ENCODE measurements at regions not wholly inside any gene's neighbourhood (a gene's known extent, or its start where the extent isn't known, plus 50 kb on each side); places are given as distances from the start of the nearest gene placed in this dataset.
"Not testable (repeated sequence)": the region's sequence is repeated elsewhere in the genome, so short reads cannot be mapped to it uniquely, and the experiment has no call there.

DNA sequence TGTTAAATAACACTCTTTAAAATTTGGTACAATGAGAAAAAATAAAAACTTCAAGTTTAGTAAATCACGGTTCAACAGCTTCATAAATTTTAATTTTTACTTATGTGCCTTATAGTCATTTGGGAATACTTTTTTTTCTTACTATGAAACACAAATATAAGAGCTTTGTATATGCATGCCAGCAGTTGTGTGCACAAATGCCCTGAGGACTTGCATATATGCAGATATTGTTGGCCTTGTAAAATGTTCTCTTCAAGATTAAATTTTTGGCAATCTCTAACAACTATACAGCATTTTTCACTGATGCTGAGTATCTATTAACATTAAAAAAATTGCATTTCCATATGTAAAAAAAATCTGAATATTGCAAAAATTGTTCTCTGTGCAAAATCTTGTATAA, 458.7 kb upstream of the BRINP3 start:
- Histone ChIP-seq H3K4me3 (no peak overlapping the region), H3K9me3 (no peaks in the 10 kb centered on the region), H3K27ac (no peak overlapping the region), H3K27me3 (no peaks in the 10 kb centered on the region), H3K36me3 (no peaks in the 10 kb centered on the region), H3K4me1 (no peaks in the 10 kb centered on the region)
- 78 to 92% methylated on average over 1 of the region's 1 CpG for WGBS, 2 donors
- no peak for DNase-seq
- intact Hi-C loops (cut with DNase I): no loop called here
- TF ChIP-seq POLR2A (IDR thresholded peaks at IDR 0.05): no peak

DNA sequence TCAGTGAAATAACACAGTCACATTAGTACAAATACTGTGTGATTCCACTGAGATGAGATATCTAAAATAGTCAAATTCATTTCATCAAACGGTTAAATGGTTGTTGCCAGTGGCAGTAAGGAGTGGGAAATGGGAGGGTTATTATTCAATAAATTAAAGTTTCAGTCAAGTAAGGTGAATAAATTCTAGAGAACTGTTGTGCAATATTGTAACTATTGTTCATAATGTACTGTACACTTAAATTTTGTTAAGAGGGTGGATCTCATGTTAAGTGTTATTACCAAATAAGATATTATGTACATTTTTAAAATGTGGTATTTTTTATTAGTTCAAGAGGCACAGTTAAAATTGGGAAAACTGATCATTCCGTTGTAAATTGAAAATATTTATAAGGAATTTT, 463.3 kb upstream of the BRINP3 start:
- Histone ChIP-seq H3K36me3 (no peaks in the 10 kb centered on the region), H3K27ac (no peak overlapping the region)
- WGBS, 2 donors: 67 to 84% methylated on average over 2 of the region's 2 CpGs

DNA sequence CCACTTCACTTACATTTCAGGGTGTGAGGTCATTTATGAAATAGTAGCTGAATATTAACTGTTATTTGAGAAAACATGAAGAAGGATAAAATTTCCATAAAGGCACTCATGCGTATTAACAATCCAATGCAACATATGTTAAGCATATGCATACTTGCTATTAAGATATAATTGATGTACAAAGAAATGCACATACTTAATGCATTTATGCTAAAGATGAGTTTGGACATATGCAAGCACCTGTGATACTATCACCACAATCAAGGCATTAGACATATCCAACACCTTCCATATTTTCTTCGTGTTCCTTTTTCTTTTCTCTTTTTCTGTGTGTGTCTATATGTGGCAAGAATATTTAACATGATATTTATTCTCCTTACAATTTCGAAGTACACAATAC, 464.8 kb upstream of the BRINP3 start:
- TF ChIP-seq POLR2A (IDR thresholded peaks at IDR 0.05) (no peak), POLR2AphosphoS5 (IDR thresholded peaks at IDR 0.05) (no peak), EP300 (IDR thresholded peaks at IDR 0.05) (no peak)
- TF ChIP-seq, protein P1, sequence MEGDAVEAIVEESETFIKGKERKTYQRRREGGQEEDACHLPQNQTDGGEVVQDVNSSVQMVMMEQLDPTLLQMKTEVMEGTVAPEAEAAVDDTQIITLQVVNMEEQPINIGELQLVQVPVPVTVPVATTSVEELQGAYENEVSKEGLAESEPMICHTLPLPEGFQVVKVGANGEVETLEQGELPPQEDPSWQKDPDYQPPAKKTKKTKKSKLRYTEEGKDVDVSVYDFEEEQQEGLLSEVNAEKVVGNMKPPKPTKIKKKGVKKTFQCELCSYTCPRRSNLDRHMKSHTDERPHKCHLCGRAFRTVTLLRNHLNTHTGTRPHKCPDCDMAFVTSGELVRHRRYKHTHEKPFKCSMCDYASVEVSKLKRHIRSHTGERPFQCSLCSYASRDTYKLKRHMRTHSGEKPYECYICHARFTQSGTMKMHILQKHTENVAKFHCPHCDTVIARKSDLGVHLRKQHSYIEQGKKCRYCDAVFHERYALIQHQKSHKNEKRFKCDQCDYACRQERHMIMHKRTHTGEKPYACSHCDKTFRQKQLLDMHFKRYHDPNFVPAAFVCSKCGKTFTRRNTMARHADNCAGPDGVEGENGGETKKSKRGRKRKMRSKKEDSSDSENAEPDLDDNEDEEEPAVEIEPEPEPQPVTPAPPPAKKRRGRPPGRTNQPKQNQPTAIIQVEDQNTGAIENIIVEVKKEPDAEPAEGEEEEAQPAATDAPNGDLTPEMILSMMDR (IDR thresholded peaks at IDR 0.05): no peak
- no peaks in the 10 kb centered on the region for H3K27me3 ChIP-seq
- no peak for DNase-seq
- no peaks in the 10 kb centered on the region for H3K36me3 ChIP-seq
- H3K4me3 ChIP-seq: no peak overlapping the region
- no peak overlapping the region for H3K27ac ChIP-seq
- intact Hi-C loops (cut with DNase I): no loop called here
- WGBS, 2 donors: 75 to 78% methylated on average over 3 of the region's 3 CpGs
- no peaks in the 10 kb centered on the region for H3K9me3 ChIP-seq
- no peaks in the 10 kb centered on the region for H3K4me1 ChIP-seq

More for the DNA sequence above, 463.3 kb upstream of the BRINP3 start:
- no peak for DNase-seq
- intact Hi-C loops (cut with DNase I): no loop called here
- H3K27me3 ChIP-seq: no peaks in the 10 kb centered on the region
- H3K9me3 ChIP-seq: no peaks in the 10 kb centered on the region
- H3K4me1 ChIP-seq: no peaks in the 10 kb centered on the region
- no peak overlapping the region for H3K4me3 ChIP-seq
- TF ChIP-seq POLR2AphosphoS5 (IDR thresholded peaks at IDR 0.05): no peak
- no peak for TF ChIP-seq POLR2A (IDR thresholded peaks at IDR 0.05)
- TF ChIP-seq, protein P1 (IDR thresholded peaks at IDR 0.05): no peak
- no peak for TF ChIP-seq EP300 (IDR thresholded peaks at IDR 0.05)

DNA sequence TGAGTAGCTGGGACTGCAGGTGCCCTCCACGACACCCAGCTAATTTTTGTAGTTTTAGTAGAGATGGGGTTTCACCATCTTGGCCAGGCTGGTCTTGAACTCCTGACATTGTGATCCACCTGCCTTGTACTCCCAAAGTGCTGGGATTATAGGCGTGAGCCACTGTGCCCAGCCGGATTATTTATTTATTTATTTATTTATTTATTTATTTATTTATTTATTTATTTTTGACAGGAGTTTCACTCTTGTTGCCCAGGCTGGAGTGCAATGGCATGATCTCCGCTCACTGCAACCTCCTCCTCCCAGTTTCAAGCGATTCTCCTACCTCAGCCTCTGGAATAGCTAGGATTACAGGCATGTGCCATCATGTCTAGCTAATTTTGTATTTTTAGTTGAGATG, 466.1 kb upstream of the BRINP3 start:
- intact Hi-C loops (cut with DNase I); H3K27me3 ChIP-seq; H3K4me1 ChIP-seq; H3K9me3 ChIP-seq; H3K4me3 ChIP-seq; H3K36me3 ChIP-seq; H3K27ac ChIP-seq; DNase-seq: not testable (repeated sequence)
- WGBS, 2 donors: 90 to 94% methylated on average over 5 of the region's 5 CpGs

DNA sequence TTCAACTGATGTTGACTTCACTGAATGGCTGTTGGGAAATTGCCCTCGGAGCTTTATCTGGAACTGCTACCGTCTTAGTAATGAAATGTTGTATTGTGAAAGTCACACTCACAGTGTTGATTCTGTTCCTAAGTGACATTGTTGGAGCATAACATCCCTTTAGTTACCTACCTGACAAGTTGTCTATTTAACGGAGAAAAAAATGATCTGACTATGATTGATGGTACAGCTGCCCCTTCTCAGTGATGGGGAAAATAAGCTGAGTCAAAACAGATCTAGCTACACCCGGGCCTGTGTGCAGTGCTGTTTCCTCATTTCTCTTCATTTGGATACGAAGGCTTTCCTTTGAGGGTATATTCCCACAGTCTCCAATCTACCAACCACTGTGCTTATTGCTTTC, 472.3 kb upstream of the BRINP3 start:
- no peaks in the 10 kb centered on the region for H3K9me3 ChIP-seq
- DNase-seq: no peak
- 52 to 53% methylated on average over 5 of the region's 5 CpGs for WGBS, 2 donors
- H3K4me3 ChIP-seq: no peak overlapping the region
- intact Hi-C loops (cut with DNase I): no loop called here
- H3K4me1 ChIP-seq: no peaks in the 10 kb centered on the region
- no peaks in the 10 kb centered on the region for H3K27me3 ChIP-seq
- TF ChIP-seq EP300 (IDR thresholded peaks at IDR 0.05): no peak
- TF ChIP-seq POLR2AphosphoS5 (IDR thresholded peaks at IDR 0.05): no peak
- TF ChIP-seq POLR2A (IDR thresholded peaks at IDR 0.05): no peak
- TF ChIP-seq, protein P1 (IDR thresholded peaks at IDR 0.05): no peak
- no peaks in the 10 kb centered on the region for H3K36me3 ChIP-seq
- H3K27ac ChIP-seq: peak overlapping the region in 1 of 4 donors; percentile 55

DNA sequence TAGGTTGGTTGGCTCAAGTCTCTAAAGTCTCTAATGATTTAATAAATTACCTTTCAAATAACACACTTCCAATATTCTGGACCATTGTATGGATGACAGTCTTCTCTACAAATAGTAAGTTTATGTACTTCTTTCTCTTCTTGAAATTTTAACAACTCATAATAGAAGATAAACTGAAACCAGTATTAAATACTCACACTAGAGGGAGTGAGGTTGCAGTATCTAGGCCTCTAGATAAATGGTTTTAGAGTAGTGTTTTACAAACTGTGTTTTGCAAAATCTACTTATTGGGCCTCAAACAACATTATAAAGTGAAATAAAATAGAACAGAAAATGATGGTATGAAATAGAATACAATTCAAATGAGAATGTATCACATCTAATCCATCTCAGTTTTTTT, 479.9 kb upstream of the BRINP3 start:
- Histone ChIP-seq H3K36me3 (no peaks in the 10 kb centered on the region), H3K4me3 (no peak overlapping the region), H3K27ac (no peak overlapping the region)

More for the DNA sequence above, 479.9 kb upstream of the BRINP3 start:
- intact Hi-C loops (cut with DNase I): no loop called here
- Histone ChIP-seq H3K4me1 (no peaks in the 10 kb centered on the region), H3K27me3 (no peaks in the 10 kb centered on the region), H3K9me3 (no peaks in the 10 kb centered on the region)
- DNase-seq: no peak
- TF ChIP-seq EP300 (IDR thresholded peaks at IDR 0.05) (no peak), POLR2AphosphoS5 (IDR thresholded peaks at IDR 0.05) (no peak), POLR2A (IDR thresholded peaks at IDR 0.05) (no peak)
- TF ChIP-seq, protein P1 (IDR thresholded peaks at IDR 0.05): no peak
